ENCODE measurements at regions not wholly inside any gene's neighbourhood (a gene's known extent, or its start where the extent isn't known, plus 50 kb on each side); places are given as distances from the start of the nearest gene placed in this dataset.

- no peaks in the 10 kb centered on the region for H3K9me3 ChIP-seq (ENCODE audit: low read length)
- H3K27ac ChIP-seq (ENCODE audit: low read depth, low read length) = peak overlapping the region; percentile 27
- H3K36me3 ChIP-seq (ENCODE audit: insufficient read depth, low read length) = no peaks in the 10 kb centered on the region
- H3K27me3 ChIP-seq (ENCODE audit: control insufficient read depth in 1 of 2, insufficient read depth in 2 of 2, low read length in 2 of 2) = no peaks in the 10 kb centered on the region
- peaks cover 5% of the 10 kb centered on the region for H3K4me1 ChIP-seq (ENCODE audit: insufficient read depth, low read length)
- no peak overlapping the region for H3K9ac ChIP-seq (ENCODE audit: low read length)
- no peak overlapping the region for H3K4me3 ChIP-seq (ENCODE audit: low read depth in 1 of 2, low read length in 2 of 2)
Measured at GRCh38 chr1:25022361-25023189, 92.5 kb upstream of the RUNX3 start.

GRCh38 chr1:25021591-25022215, 91.6 kb upstream of the RUNX3 start:
- H3K4me3 ChIP-seq (ENCODE audit: low read depth in 1 of 2, low read length in 2 of 2) = no peak overlapping the region
- H3K4me1 ChIP-seq (ENCODE audit: insufficient read depth, low read length) = peaks cover 5% of the 10 kb centered on the region
- peaks cover 0 to 3% of the 10 kb centered on the region in 2 donors for H3K27me3 ChIP-seq (ENCODE audit: control insufficient read depth in 1 of 2, insufficient read depth in 2 of 2, low read length in 2 of 2)
- no peaks in the 10 kb centered on the region for H3K36me3 ChIP-seq (ENCODE audit: insufficient read depth, low read length)
- no peak overlapping the region for H3K27ac ChIP-seq (ENCODE audit: low read depth, low read length)
- no peaks in the 10 kb centered on the region for H3K9me3 ChIP-seq (ENCODE audit: low read length)
- H3K9ac ChIP-seq (ENCODE audit: low read length) = no peak overlapping the region

GRCh38 chr1:25020851-25021590, 90.9 kb upstream of the RUNX3 start:
- Histone ChIP-seq H3K4me1 (ENCODE audit: insufficient read depth, low read length) (peaks cover 5% of the 10 kb centered on the region), H3K9me3 (ENCODE audit: low read length) (no peaks in the 10 kb centered on the region), H3K27ac (ENCODE audit: low read depth, low read length) (no peak overlapping the region), H3K4me3 (ENCODE audit: low read depth in 1 of 2, low read length in 2 of 2) (no peak overlapping the region), H3K27me3 (ENCODE audit: control insufficient read depth in 1 of 2, insufficient read depth in 2 of 2, low read length in 2 of 2) (peaks cover 0 to 7% of the 10 kb centered on the region in 2 donors), H3K36me3 (ENCODE audit: insufficient read depth, low read length) (no peaks in the 10 kb centered on the region), H3K9ac (ENCODE audit: low read length) (no peak overlapping the region)

- Histone ChIP-seq H3K36me3 (ENCODE audit: insufficient read depth, low read length) (no peaks in the 10 kb centered on the region), H3K4me1 (ENCODE audit: insufficient read depth, low read length) (peaks cover 5% of the 10 kb centered on the region), H3K4me3 (ENCODE audit: low read depth in 1 of 2, low read length in 2 of 2) (no peak overlapping the region), H3K9me3 (ENCODE audit: low read length) (no peaks in the 10 kb centered on the region), H3K9ac (ENCODE audit: low read length) (no peak overlapping the region), H3K27me3 (ENCODE audit: control insufficient read depth in 1 of 2, insufficient read depth in 2 of 2, low read length in 2 of 2) (peaks cover 0 to 7% of the 10 kb centered on the region in 2 donors), H3K27ac (ENCODE audit: low read depth, low read length) (no peak overlapping the region)
Measured at GRCh38 chr1:25020173-25020845, 90.2 kb upstream of the RUNX3 start.

- no peak overlapping the region for H3K27ac ChIP-seq (ENCODE audit: low read depth, low read length)
- peaks cover 5% of the 10 kb centered on the region for H3K4me1 ChIP-seq (ENCODE audit: insufficient read depth, low read length)
- no peaks in the 10 kb centered on the region for H3K36me3 ChIP-seq (ENCODE audit: insufficient read depth, low read length)
- H3K4me3 ChIP-seq (ENCODE audit: low read depth in 1 of 2, low read length in 2 of 2) = no peak overlapping the region
- peaks cover 0 to 7% of the 10 kb centered on the region in 2 donors for H3K27me3 ChIP-seq (ENCODE audit: control insufficient read depth in 1 of 2, insufficient read depth in 2 of 2, low read length in 2 of 2)
- H3K9ac ChIP-seq (ENCODE audit: low read length) = no peak overlapping the region
- no peaks in the 10 kb centered on the region for H3K9me3 ChIP-seq (ENCODE audit: low read length)
Measured at GRCh38 chr1:25019337-25020172, 89.5 kb upstream of the RUNX3 start.

- Histone ChIP-seq H3K27ac (ENCODE audit: low read depth, low read length) (no peak overlapping the region), H3K9ac (ENCODE audit: low read length) (no peak overlapping the region), H3K4me3 (ENCODE audit: low read depth in 1 of 2, low read length in 2 of 2) (no peak overlapping the region), H3K36me3 (ENCODE audit: insufficient read depth, low read length) (no peaks in the 10 kb centered on the region), H3K9me3 (ENCODE audit: low read length) (no peaks in the 10 kb centered on the region), H3K27me3 (ENCODE audit: control insufficient read depth in 1 of 2, insufficient read depth in 2 of 2, low read length in 2 of 2) (peaks cover 0 to 7% of the 10 kb centered on the region in 2 donors), H3K4me1 (ENCODE audit: insufficient read depth, low read length) (peaks cover 5% of the 10 kb centered on the region)
Measured at GRCh38 chr1:25018943-25019336, 88.9 kb upstream of the RUNX3 start.

- Histone ChIP-seq H3K27ac (ENCODE audit: low read depth, low read length) (no peak overlapping the region), H3K36me3 (ENCODE audit: insufficient read depth, low read length) (no peaks in the 10 kb centered on the region), H3K9me3 (ENCODE audit: low read length) (no peaks in the 10 kb centered on the region), H3K4me1 (ENCODE audit: insufficient read depth, low read length) (peaks cover 5% of the 10 kb centered on the region), H3K9ac (ENCODE audit: low read length) (no peak overlapping the region), H3K27me3 (ENCODE audit: control insufficient read depth in 1 of 2, insufficient read depth in 2 of 2, low read length in 2 of 2) (peaks cover 0 to 7% of the 10 kb centered on the region in 2 donors), H3K4me3 (ENCODE audit: low read depth in 1 of 2, low read length in 2 of 2) (no peak overlapping the region)
Measured at GRCh38 chr1:25018110-25018735, 88.1 kb upstream of the RUNX3 start.

- H3K9ac ChIP-seq (ENCODE audit: low read length) = no peak overlapping the region
- H3K36me3 ChIP-seq (ENCODE audit: insufficient read depth, low read length) = no peaks in the 10 kb centered on the region
- H3K4me1 ChIP-seq (ENCODE audit: insufficient read depth, low read length) = peaks cover 3% of the 10 kb centered on the region
- no peak overlapping the region for H3K27ac ChIP-seq (ENCODE audit: low read depth, low read length)
- no peak overlapping the region for H3K4me3 ChIP-seq (ENCODE audit: low read depth in 1 of 2, low read length in 2 of 2)
- H3K27me3 ChIP-seq (ENCODE audit: control insufficient read depth in 1 of 2, insufficient read depth in 2 of 2, low read length in 2 of 2) = peaks cover 0 to 7% of the 10 kb centered on the region in 2 donors
- H3K9me3 ChIP-seq (ENCODE audit: low read length) = no peaks in the 10 kb centered on the region
Measured at GRCh38 chr1:25017436-25018109, 87.5 kb upstream of the RUNX3 start.

GRCh38 chr1:25012966-25013962, 83.2 kb upstream of the RUNX3 start:
- Histone ChIP-seq H3K4me1 (ENCODE audit: insufficient read depth, low read length) (no peaks in the 10 kb centered on the region), H3K4me3 (ENCODE audit: low read depth in 1 of 2, low read length in 2 of 2) (no peak overlapping the region), H3K9me3 (ENCODE audit: low read length) (no peaks in the 10 kb centered on the region), H3K27ac (ENCODE audit: low read depth, low read length) (no peak overlapping the region), H3K36me3 (ENCODE audit: insufficient read depth, low read length) (no peaks in the 10 kb centered on the region), H3K27me3 (ENCODE audit: control insufficient read depth in 1 of 2, insufficient read depth in 2 of 2, low read length in 2 of 2) (peaks cover 0 to 12% of the 10 kb centered on the region in 2 donors), H3K9ac (ENCODE audit: low read length) (no peak overlapping the region)
